ENCODE measurements at regions not wholly inside any gene's neighbourhood (a gene's known extent, or its start where the extent isn't known, plus 50 kb on each side); places are given as distances from the start of the nearest gene placed in this dataset.
"Not testable (repeated sequence)": the region's sequence is repeated elsewhere in the genome, so short reads cannot be mapped to it uniquely, and the experiment has no call there.

GRCh38 chr13:76829572-76830327 is 56.5 kb downstream of the KCTD12 start:
- no peak for DNase-seq

- DNase-seq: no peak
Measured at GRCh38 chr13:76828316-76828741, 57.9 kb downstream of the KCTD12 start.

- DNase-seq: no peak
Measured at GRCh38 chr13:76826527-76826926, 59.7 kb downstream of the KCTD12 start.

- DNase-seq: no peak
Measured at GRCh38 chr13:76825430-76825829, 60.8 kb downstream of the KCTD12 start.

- DNase-seq: no peak
Measured at GRCh38 chr13:76823969-76824368, 62.2 kb downstream of the KCTD12 start.

GRCh38 chr13:76822698-76823267 is 63.4 kb downstream of the KCTD12 start:
- no peak for DNase-seq

GRCh38 chr13:76821222-76821621 is 65.0 kb downstream of the KCTD12 start:
- not testable (repeated sequence) for DNase-seq

GRCh38 chr13:76820759-76821158 is 65.4 kb downstream of the KCTD12 start:
- DNase-seq: no peak

- DNase-seq: no peak
Measured at GRCh38 chr13:76816394-76816793, 69.8 kb downstream of the KCTD12 start.

- no peak for DNase-seq
Measured at GRCh38 chr13:76815344-76815743, 70.9 kb downstream of the KCTD12 start.

- DNase-seq: no peak
Measured at GRCh38 chr13:76813891-76814290, 72.3 kb downstream of the KCTD12 start.

- DNase-seq: no peak
Measured at GRCh38 chr13:76813000-76813691, 73.1 kb downstream of the KCTD12 start.

- no peak for DNase-seq
Measured at GRCh38 chr13:76812206-76812897, 73.9 kb downstream of the KCTD12 start.

- DNase-seq: no peak
Measured at GRCh38 chr13:76809389-76809788, 76.8 kb downstream of the KCTD12 start.

- no peak for DNase-seq
Measured at GRCh38 chr13:76808927-76809326, 77.3 kb downstream of the KCTD12 start.

- no peak for DNase-seq
Measured at GRCh38 chr13:76804801-76805200, 81.4 kb downstream of the KCTD12 start.

GRCh38 chr13:76803831-76804230 is 82.4 kb downstream of the KCTD12 start:
- DNase-seq: no peak

GRCh38 chr13:76800943-76801342 is 85.3 kb downstream of the KCTD12 start:
- DNase-seq: no peak

- DNase-seq: no peak
Measured at GRCh38 chr13:76799696-76800095, 86.5 kb downstream of the KCTD12 start.

GRCh38 chr13:76798037-76798436 is 88.2 kb downstream of the KCTD12 start:
- no peak for DNase-seq

- no peak for DNase-seq
Measured at GRCh38 chr13:76797361-76797760, 88.8 kb downstream of the KCTD12 start.

GRCh38 chr13:76796851-76797250 is 89.4 kb downstream of the KCTD12 start:
- DNase-seq: no peak

Data from NCI-H1048 (cell line).